ENCODE measurements at regions not wholly inside any gene's neighbourhood (a gene's known extent, or its start where the extent isn't known, plus 50 kb on each side); places are given as distances from the start of the nearest gene placed in this dataset.

DNA sequence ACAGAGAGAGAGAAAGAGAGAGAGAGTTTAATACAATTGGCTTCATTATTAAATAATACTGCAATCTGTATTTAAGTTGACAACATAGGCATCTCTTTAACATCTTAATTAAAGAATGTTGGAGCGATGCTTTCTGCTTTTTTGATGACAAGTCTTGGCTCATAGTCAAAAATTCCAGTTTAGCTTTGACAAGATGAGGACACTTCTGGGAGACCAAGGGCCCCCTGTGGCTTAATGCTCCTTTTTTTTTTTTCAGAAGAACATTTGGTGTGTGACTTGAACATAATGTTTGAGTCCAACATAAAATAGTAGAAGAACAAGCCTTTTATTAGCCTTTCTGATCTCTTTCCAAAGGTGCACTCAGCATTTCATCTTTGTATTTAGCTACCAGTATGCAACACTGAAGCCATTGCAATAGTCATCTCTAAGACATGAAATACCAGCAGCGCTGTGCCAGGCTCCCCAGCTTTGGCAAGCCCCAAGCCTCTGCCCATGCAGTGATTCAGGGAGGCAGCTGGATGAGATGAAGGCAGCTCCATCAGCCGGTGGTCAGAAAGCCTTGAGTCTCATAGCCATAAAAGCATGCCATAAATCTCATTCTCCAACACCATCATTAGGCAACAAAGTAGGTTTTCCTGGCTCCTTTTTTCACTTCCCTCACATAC is 349.4 kb upstream of the SEMA6D start:
- ATAC-seq (replicated peaks) = no peak
- Mint-ChIP-seq H3K4me1 (no peaks in the 10 kb centered on the region), H3K36me3 (ENCODE audit: low read depth) (no peaks in the 10 kb centered on the region), H3K27ac (no peak overlapping the region), H3K27me3 (no peaks in the 10 kb centered on the region), H3K4me3 (no peak overlapping the region), H3K9me3 (peaks cover 4% of the 10 kb centered on the region)

GRCh38 chr15:47371939-47372338 is 345.4 kb upstream of the SEMA6D start:
- no peaks in the 10 kb centered on the region for H3K36me3 Mint-ChIP-seq (ENCODE audit: low read depth)
- no peak overlapping the region for H3K4me3 Mint-ChIP-seq
- H3K4me1 Mint-ChIP-seq = no peaks in the 10 kb centered on the region
- no peak for ATAC-seq (replicated peaks)
- no peak overlapping the region for H3K27ac Mint-ChIP-seq
- no peaks in the 10 kb centered on the region for H3K27me3 Mint-ChIP-seq
- H3K9me3 Mint-ChIP-seq = peaks cover 3% of the 10 kb centered on the region

DNA sequence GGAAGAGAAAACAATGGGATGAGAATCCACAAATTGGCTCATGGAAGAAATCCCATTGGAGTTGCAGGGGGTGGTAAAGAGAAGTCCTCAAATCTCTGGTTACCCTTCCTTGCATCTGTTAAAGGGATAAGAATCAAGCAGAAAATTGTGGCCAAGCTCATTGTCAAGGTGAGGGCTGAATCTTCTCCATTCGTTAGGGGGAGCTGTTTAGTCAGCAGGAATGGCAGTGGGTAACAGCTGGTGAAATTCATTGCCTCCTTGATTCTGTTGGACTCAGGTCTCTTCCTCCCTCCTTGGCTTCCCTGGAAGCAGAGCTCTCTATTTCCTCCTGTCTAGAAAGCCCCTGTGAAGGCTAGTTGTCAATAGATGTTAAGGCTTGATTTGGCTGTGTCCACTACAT is 343.1 kb upstream of the SEMA6D start:
- ATAC-seq (replicated peaks) = no peak
- no peaks in the 10 kb centered on the region for H3K4me1 Mint-ChIP-seq
- no peak overlapping the region for H3K4me3 Mint-ChIP-seq
- no peak overlapping the region for H3K27ac Mint-ChIP-seq
- no peaks in the 10 kb centered on the region for H3K36me3 Mint-ChIP-seq (ENCODE audit: low read depth)
- H3K9me3 Mint-ChIP-seq = peaks cover 4% of the 10 kb centered on the region
- peaks cover under 1% of the 10 kb centered on the region for H3K27me3 Mint-ChIP-seq

GRCh38 chr15:47376190-47376589 is 341.1 kb upstream of the SEMA6D start:
- H3K36me3 Mint-ChIP-seq (ENCODE audit: low read depth) = no peaks in the 10 kb centered on the region
- ATAC-seq (replicated peaks) = no peak
- peaks cover 6% of the 10 kb centered on the region for H3K27me3 Mint-ChIP-seq
- H3K9me3 Mint-ChIP-seq = peaks cover 7% of the 10 kb centered on the region
- no peak overlapping the region for H3K4me3 Mint-ChIP-seq
- H3K4me1 Mint-ChIP-seq = no peaks in the 10 kb centered on the region
- no peak overlapping the region for H3K27ac Mint-ChIP-seq

GRCh38 chr15:47377465-47377864 is 339.8 kb upstream of the SEMA6D start:
- no peak for ATAC-seq (replicated peaks)
- peaks cover 6% of the 10 kb centered on the region for H3K27me3 Mint-ChIP-seq
- no peak overlapping the region for H3K27ac Mint-ChIP-seq
- H3K4me1 Mint-ChIP-seq = no peaks in the 10 kb centered on the region
- H3K9me3 Mint-ChIP-seq = peaks cover 7% of the 10 kb centered on the region
- H3K36me3 Mint-ChIP-seq (ENCODE audit: low read depth) = no peaks in the 10 kb centered on the region
- no peak overlapping the region for H3K4me3 Mint-ChIP-seq

GRCh38 chr15:47378527-47378926 is 338.8 kb upstream of the SEMA6D start:
- no peak for ATAC-seq (replicated peaks)
- H3K4me1 Mint-ChIP-seq = no peaks in the 10 kb centered on the region
- no peak overlapping the region for H3K27ac Mint-ChIP-seq
- peaks cover 7% of the 10 kb centered on the region for H3K9me3 Mint-ChIP-seq
- no peaks in the 10 kb centered on the region for H3K36me3 Mint-ChIP-seq (ENCODE audit: low read depth)
- no peak overlapping the region for H3K4me3 Mint-ChIP-seq
- peaks cover 6% of the 10 kb centered on the region for H3K27me3 Mint-ChIP-seq

- Mint-ChIP-seq H3K36me3 (ENCODE audit: low read depth) (no peaks in the 10 kb centered on the region), H3K27ac (no peak overlapping the region), H3K4me3 (no peak overlapping the region), H3K27me3 (peaks cover 6% of the 10 kb centered on the region), H3K4me1 (no peaks in the 10 kb centered on the region), H3K9me3 (peaks cover 4% of the 10 kb centered on the region)
- no peak for ATAC-seq (replicated peaks)
Observed at GRCh38 chr15:47383102-47383501, 334.2 kb upstream of the SEMA6D start.

DNA sequence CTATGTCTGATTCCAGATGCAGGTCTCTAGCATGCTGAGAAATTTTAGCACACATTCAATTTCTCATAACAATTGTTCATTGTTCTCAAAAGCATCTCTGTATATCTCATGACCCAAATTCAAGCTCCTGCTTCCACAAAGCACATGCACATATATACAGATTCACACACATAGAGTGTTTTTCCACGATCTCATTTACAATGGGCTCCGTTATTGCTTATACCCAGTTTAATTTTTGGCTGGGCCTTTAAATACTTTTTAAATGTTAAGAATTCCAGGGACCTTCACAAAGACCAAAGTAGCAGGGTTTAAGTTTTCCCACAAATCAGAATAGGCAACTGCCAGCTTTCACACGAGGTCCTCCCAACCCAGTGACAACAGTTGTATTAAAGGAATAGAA is 333.5 kb upstream of the SEMA6D start:
- Mint-ChIP-seq H3K4me1 (no peaks in the 10 kb centered on the region), H3K4me3 (no peak overlapping the region), H3K36me3 (ENCODE audit: low read depth) (no peaks in the 10 kb centered on the region), H3K27ac (no peak overlapping the region), H3K27me3 (peaks cover 6% of the 10 kb centered on the region), H3K9me3 (peaks cover 4% of the 10 kb centered on the region)
- no peak for ATAC-seq (replicated peaks)

GRCh38 chr15:47384341-47384740 is 333.0 kb upstream of the SEMA6D start:
- H3K27ac Mint-ChIP-seq = no peak overlapping the region
- peaks cover 2% of the 10 kb centered on the region for H3K9me3 Mint-ChIP-seq
- no peaks in the 10 kb centered on the region for H3K36me3 Mint-ChIP-seq (ENCODE audit: low read depth)
- ATAC-seq (replicated peaks) = no peak
- peaks cover 4% of the 10 kb centered on the region for H3K27me3 Mint-ChIP-seq
- H3K4me3 Mint-ChIP-seq = no peak overlapping the region
- H3K4me1 Mint-ChIP-seq = no peaks in the 10 kb centered on the region

GRCh38 chr15:47384776-47385175 is 332.5 kb upstream of the SEMA6D start:
- no peaks in the 10 kb centered on the region for H3K36me3 Mint-ChIP-seq (ENCODE audit: low read depth)
- H3K4me1 Mint-ChIP-seq = no peaks in the 10 kb centered on the region
- H3K27me3 Mint-ChIP-seq = peaks cover 2% of the 10 kb centered on the region
- no peak overlapping the region for H3K27ac Mint-ChIP-seq
- ATAC-seq (replicated peaks) = no peak
- H3K4me3 Mint-ChIP-seq = no peak overlapping the region
- no peaks in the 10 kb centered on the region for H3K9me3 Mint-ChIP-seq

DNA sequence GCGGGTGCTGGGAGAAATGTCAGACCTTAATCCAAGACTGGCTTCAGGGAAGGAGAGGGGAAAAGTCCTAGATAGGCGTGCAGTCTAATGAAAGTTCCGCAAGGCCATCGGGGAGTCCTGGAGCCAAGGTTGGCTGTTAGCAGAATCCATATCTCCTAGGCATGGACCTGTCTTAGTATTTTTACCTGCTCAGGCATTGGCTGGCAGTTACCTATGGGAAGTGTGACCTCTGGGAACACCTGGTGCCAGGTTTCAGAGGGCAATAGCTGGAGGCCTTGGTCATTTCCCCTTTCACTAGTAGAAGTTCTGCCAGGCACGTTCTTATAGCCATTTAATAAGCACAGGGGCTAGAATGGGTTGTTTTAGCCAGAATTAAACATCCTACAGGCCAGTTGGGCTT is 330.8 kb upstream of the SEMA6D start:
- Mint-ChIP-seq H3K36me3 (ENCODE audit: low read depth) (no peaks in the 10 kb centered on the region), H3K27ac (no peak overlapping the region), H3K4me3 (no peak overlapping the region), H3K9me3 (no peaks in the 10 kb centered on the region), H3K27me3 (no peaks in the 10 kb centered on the region), H3K4me1 (no peaks in the 10 kb centered on the region)
- ATAC-seq (replicated peaks) = no peak

GRCh38 chr15:47388299-47388698 is 329.0 kb upstream of the SEMA6D start:
- Mint-ChIP-seq H3K4me1 (no peaks in the 10 kb centered on the region), H3K4me3 (no peak overlapping the region), H3K27ac (no peak overlapping the region), H3K36me3 (ENCODE audit: low read depth) (no peaks in the 10 kb centered on the region), H3K9me3 (no peaks in the 10 kb centered on the region), H3K27me3 (no peaks in the 10 kb centered on the region)
- no peak for ATAC-seq (replicated peaks)

- Mint-ChIP-seq H3K4me1 (no peaks in the 10 kb centered on the region), H3K4me3 (no peak overlapping the region), H3K9me3 (no peaks in the 10 kb centered on the region), H3K27ac (no peak overlapping the region), H3K27me3 (no peaks in the 10 kb centered on the region), H3K36me3 (ENCODE audit: low read depth) (no peaks in the 10 kb centered on the region)
- ATAC-seq (replicated peaks) = no peak
Observed at GRCh38 chr15:47390208-47390765, 327.0 kb upstream of the SEMA6D start.

DNA sequence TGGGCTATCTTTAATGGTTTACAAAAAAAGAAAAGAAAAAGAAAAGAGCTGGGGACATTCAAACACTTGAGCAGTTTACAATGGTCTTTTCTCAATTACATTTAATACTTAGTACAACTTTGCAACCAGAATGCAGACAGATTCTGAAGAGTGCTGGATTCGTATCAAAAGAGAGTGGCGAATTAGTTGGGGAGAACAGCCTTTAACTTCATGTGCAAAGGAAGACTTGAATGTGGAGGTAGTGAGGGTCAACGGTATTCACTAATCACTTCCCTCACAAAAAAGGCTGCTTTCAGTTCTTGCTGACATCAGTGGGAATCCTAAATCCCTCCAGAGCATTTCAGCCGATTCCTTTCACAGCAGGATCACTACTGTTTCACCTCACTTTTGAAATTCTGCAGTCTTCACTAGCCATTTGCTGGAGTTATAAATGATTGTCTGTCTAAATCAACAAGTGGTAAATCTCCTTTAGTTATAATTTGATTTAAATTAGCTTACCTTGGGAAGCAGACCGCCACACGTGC is 323.0 kb upstream of the SEMA6D start:
- no peaks in the 10 kb centered on the region for H3K27me3 Mint-ChIP-seq
- no peaks in the 10 kb centered on the region for H3K9me3 Mint-ChIP-seq
- no peak for ATAC-seq (replicated peaks)
- no peaks in the 10 kb centered on the region for H3K36me3 Mint-ChIP-seq (ENCODE audit: low read depth)
- no peak overlapping the region for H3K4me3 Mint-ChIP-seq
- no peaks in the 10 kb centered on the region for H3K4me1 Mint-ChIP-seq
- H3K27ac Mint-ChIP-seq = no peak overlapping the region

GRCh38 chr15:47395076-47395475 is 322.2 kb upstream of the SEMA6D start:
- ATAC-seq (replicated peaks) = no peak
- no peaks in the 10 kb centered on the region for H3K27me3 Mint-ChIP-seq
- no peaks in the 10 kb centered on the region for H3K36me3 Mint-ChIP-seq (ENCODE audit: low read depth)
- H3K4me1 Mint-ChIP-seq = no peaks in the 10 kb centered on the region
- H3K27ac Mint-ChIP-seq = no peak overlapping the region
- H3K9me3 Mint-ChIP-seq = no peaks in the 10 kb centered on the region
- H3K4me3 Mint-ChIP-seq = no peak overlapping the region
